Breast epithelium (tissue), 4 donors: ENCODE measurements at regions not wholly inside any gene's neighbourhood (a gene's known extent, or its start where the extent isn't known, plus 50 kb on each side); places are given as distances from the start of the nearest gene placed in this dataset.

Source experiments
- DNase-seq, 2 donors: peaks; one replicate each; pipeline ENCODE4 v3.0.0-alpha.2; 2019; ENCODE audit warnings: low spot score in 2 of 2
- H3K27ac ChIP-seq, 2 donors: fragments of 200-600 bp; sonication (generic) in 1 of 2; one replicate each; pipeline ENCODE4 v1.5.1; 2016 to 2019; ENCODE audit warnings: mild to moderate bottlenecking in 1 of 2
- H3K27me3 ChIP-seq, 2 donors: fragments of 200-600 bp; sonication (generic) in 1 of 2; one replicate each; pipeline versions ENCODE4 v1.5.1 to v1.6.0; 2017 to 2019; ENCODE audit warnings: control low read depth in 1 of 2, mild to moderate bottlenecking in 1 of 2
- H3K36me3 ChIP-seq: fragments of 200-600 bp; one replicate; pipeline ENCODE4 v1.5.1; 2019
- H3K4me1 ChIP-seq, 2 donors: fragments of 200-600 bp; sonication (generic); one replicate each; pipeline ENCODE4 v1.5.1; 2016 to 2019; ENCODE audit warnings: control low read depth in 1 of 2
- H3K4me3 ChIP-seq, 3 donors: fragments of 200-600 bp; sonication (generic); 1 replicate in 2 of 3; 2 replicates in 1 of 3; pipeline ENCODE4 v1.5.1; 2016 to 2019; ENCODE audit warnings: mild to moderate bottlenecking in 3 of 3, moderate library complexity in 2 of 3
- H3K9me3 ChIP-seq, 2 donors: fragments of 200-600 bp; sonication (generic) in 1 of 2; one replicate each; pipeline ENCODE4 v1.5.1; 2016 to 2019; ENCODE audit warnings: control low read depth in 1 of 2
- CTCF ChIP-seq, 3 donors: fragments of 450-650 bp; IDR thresholded peaks; one replicate each; pipeline ENCODE4 v1.5.1; 2016 to 2017; ENCODE audit warnings: antibody characterized with exemption in 3 of 3, mild to moderate bottlenecking in 3 of 3, moderate library complexity in 3 of 3
- POLR2A ChIP-seq: fragments of 450-650 bp; IDR thresholded peaks from one replicate; pipeline ENCODE4 v1.6.1; 2016; ENCODE audit warnings: antibody characterized with exemption, mild to moderate bottlenecking, moderate library complexity
- POLR2AphosphoS5 ChIP-seq, 3 donors: sonication (generic); formaldehyde crosslinking; IDR thresholded peaks; one replicate each; pipeline ENCODE4 v1.6.1; 2017; ENCODE audit warnings: antibody characterized with exemption in 3 of 3
- intact Hi-C: fragments of 100-400 bp; cut with DNase I; formaldehyde crosslinking; loops from one replicate; pipeline ENCODE4 v1.15.1; 2023; ENCODE audit warnings: low total_unique reads

GRCh38 chr21:39054066-39054465, 129.2 kb downstream of the PSMG1 start:
- H3K4me3 ChIP-seq: no peak overlapping the region
- H3K27me3 ChIP-seq: no peaks in the 10 kb centered on the region
- intact Hi-C loops: no loop called here
- H3K27ac ChIP-seq: peak overlapping the region in 1 of 2 donors; percentile 82
- no peaks in the 10 kb centered on the region for H3K9me3 ChIP-seq
- H3K36me3 ChIP-seq: no peaks in the 10 kb centered on the region
- TF ChIP-seq CTCF (IDR thresholded peaks at IDR 0.05): no peak
- no peak for TF ChIP-seq POLR2AphosphoS5 (IDR thresholded peaks at IDR 0.05)
- TF ChIP-seq POLR2A: no peak
- DNase-seq: no peak
- peaks cover 0 to 3% of the 10 kb centered on the region in 2 donors for H3K4me1 ChIP-seq

- H3K36me3 ChIP-seq: no peaks in the 10 kb centered on the region
- no peaks in the 10 kb centered on the region for H3K27me3 ChIP-seq
- intact Hi-C loops: no loop called here
- H3K4me1 ChIP-seq: peaks cover 0 to 3% of the 10 kb centered on the region in 2 donors
- no peaks in the 10 kb centered on the region for H3K9me3 ChIP-seq
- DNase-seq: no peak
- no peak overlapping the region for H3K27ac ChIP-seq
- no peak overlapping the region for H3K4me3 ChIP-seq
- no peak for TF ChIP-seq POLR2AphosphoS5 (IDR thresholded peaks at IDR 0.05)
- no peak for TF ChIP-seq POLR2A
Observed at GRCh38 chr21:39053126-39053525, 130.1 kb downstream of the PSMG1 start.

DNA sequence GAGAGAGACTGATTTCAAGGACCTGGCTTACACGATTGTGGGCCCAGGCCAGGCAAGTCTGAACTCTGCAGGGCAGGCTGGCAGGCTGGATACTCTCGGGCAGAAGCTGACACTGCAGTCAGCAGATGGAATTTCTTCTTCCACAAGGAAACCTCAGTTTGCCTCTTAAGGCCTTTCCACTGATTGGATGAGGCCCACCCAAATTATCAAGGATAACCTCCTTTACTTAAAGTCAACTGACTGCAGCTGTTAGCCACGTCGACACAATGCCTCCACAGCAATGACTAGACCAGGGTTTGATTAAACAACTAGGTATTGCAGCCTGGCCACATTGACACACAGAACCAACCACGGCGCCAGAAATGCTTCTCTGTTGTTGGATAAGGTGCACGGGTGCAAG, 130.5 kb downstream of the PSMG1 start:
- intact Hi-C loops: no loop called here
- Histone ChIP-seq H3K27ac (no peak overlapping the region), H3K36me3 (no peaks in the 10 kb centered on the region), H3K4me3 (no peak overlapping the region), H3K27me3 (no peaks in the 10 kb centered on the region), H3K9me3 (no peaks in the 10 kb centered on the region), H3K4me1 (peaks cover 0 to 3% of the 10 kb centered on the region in 2 donors)
- TF ChIP-seq POLR2AphosphoS5 (IDR thresholded peaks at IDR 0.05) (no peak), CTCF (IDR thresholded peaks at IDR 0.05) (no peak), POLR2A (no peak)
- no peak for DNase-seq

DNA sequence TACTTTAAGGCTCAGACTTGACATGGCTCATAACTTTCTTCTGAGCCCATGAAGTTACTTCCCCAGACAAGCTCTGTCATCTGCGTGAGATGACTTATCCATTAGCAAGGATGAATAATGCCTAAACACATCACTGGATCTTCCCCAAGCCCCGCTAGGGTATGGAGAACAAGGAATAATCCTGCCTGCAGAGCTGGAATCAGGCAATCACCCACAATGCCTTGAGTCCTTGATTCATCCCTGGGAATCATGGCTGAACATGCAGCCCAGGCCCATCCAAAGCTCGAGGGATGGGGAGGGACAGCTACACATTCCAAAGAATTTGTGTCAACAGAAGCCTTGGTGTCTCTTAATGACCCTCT, 131.7 kb downstream of the PSMG1 start:
- Histone ChIP-seq H3K36me3 (no peaks in the 10 kb centered on the region), H3K27me3 (no peaks in the 10 kb centered on the region), H3K4me1 (peaks cover 0 to 3% of the 10 kb centered on the region in 2 donors), H3K27ac (no peak overlapping the region), H3K4me3 (no peak overlapping the region), H3K9me3 (no peaks in the 10 kb centered on the region)
- no peak for TF ChIP-seq CTCF (IDR thresholded peaks at IDR 0.05)
- no peak for TF ChIP-seq POLR2A
- no peak for TF ChIP-seq POLR2AphosphoS5 (IDR thresholded peaks at IDR 0.05)
- DNase-seq: no peak
- intact Hi-C loops: no loop called here

DNA sequence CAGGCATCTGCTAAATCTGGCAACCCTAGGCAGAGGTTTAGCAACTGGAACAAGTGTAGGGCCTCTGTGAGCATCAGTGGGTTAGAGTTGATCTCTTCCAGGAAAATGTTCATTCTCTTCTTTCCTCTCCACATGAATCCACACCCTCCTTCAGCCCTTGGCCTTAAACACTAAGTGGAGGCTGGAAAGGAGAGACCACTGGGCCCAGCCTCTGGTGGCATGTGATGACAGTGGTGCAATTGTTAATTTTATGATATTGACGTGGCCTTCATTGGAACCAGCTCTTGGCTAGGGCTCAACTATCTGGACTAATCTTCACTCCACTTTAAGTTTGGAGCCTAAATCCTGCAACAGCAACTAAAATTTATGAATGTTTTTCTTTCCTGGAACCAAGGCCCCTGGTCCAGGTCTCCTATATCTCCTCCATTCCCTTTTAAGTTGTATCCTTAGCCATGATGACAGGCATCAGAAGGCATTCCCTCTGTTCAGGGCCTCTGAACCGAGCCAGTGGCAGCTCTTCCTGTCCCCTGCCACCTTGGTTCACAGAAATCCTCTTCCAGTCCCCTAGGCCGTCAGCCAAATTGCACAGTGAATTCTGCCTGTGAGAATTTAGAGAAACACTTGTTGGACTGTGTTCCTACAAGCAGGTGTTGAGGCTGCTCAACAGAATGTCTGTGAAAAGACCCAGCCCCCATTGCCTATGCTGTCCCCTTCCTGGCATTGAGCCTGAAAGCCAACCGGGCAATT, 132.2 kb downstream of the PSMG1 start:
- DNase-seq: no peak
- no peak overlapping the region for H3K27ac ChIP-seq
- no peaks in the 10 kb centered on the region for H3K27me3 ChIP-seq
- H3K9me3 ChIP-seq: no peaks in the 10 kb centered on the region
- no peaks in the 10 kb centered on the region for H3K36me3 ChIP-seq
- H3K4me1 ChIP-seq: peaks cover 0 to 3% of the 10 kb centered on the region in 2 donors
- no peak overlapping the region for H3K4me3 ChIP-seq
- no peak for TF ChIP-seq POLR2A
- no peak for TF ChIP-seq POLR2AphosphoS5 (IDR thresholded peaks at IDR 0.05)
- no peak for TF ChIP-seq CTCF (IDR thresholded peaks at IDR 0.05)
- intact Hi-C loops: no loop called here
